Chondrocyte (in vitro differentiated cells): ENCODE measurements at regions not wholly inside any gene's neighbourhood (a gene's known extent, or its start where the extent isn't known, plus 50 kb on each side); places are given as distances from the start of the nearest gene placed in this dataset.

Source experiments
- DNase-seq: peaks from one replicate; pipeline ENCODE4 v3.0.0; 2021; ENCODE audit warnings: mixed read lengths, low spot score
- H3K27ac Mint-ChIP-seq: one replicate; pipeline ENCODE4 v1.8.0; 2021; ENCODE audit warnings: mild to moderate bottlenecking, moderate library complexity, mixed read lengths; ENCODE audit not compliant: unreplicated experiment
- H3K27me3 Mint-ChIP-seq: 2 replicates; pipeline ENCODE4 v1.8.0; 2021; ENCODE audit warnings: low read depth, mixed read lengths
- H3K36me3 Mint-ChIP-seq: 2 replicates; pipeline ENCODE4 v1.8.0; 2021; ENCODE audit warnings: low read depth, mixed read lengths
- H3K4me1 Mint-ChIP-seq: 2 replicates; pipeline ENCODE4 v1.8.0; 2021; ENCODE audit warnings: low read depth, mild to moderate bottlenecking, mixed read lengths
- H3K4me3 Mint-ChIP-seq: one replicate; pipeline ENCODE4 v1.8.0; 2021; ENCODE audit warnings: mild to moderate bottlenecking, moderate library complexity, mixed read lengths; ENCODE audit not compliant: unreplicated experiment
- H3K9me3 Mint-ChIP-seq: 2 replicates; pipeline ENCODE4 v1.8.0; 2021; ENCODE audit warnings: low read depth, mixed read lengths
- TF ChIP-seq, protein P1 (sequence below): fragments of 200-600 bp; sonication (generic); IDR thresholded peaks from 2 replicates; pipeline ENCODE4 v1.5.0; 2021; ENCODE audit warnings: antibody characterized with exemption, mild to moderate bottlenecking, moderate library complexity

DNA sequence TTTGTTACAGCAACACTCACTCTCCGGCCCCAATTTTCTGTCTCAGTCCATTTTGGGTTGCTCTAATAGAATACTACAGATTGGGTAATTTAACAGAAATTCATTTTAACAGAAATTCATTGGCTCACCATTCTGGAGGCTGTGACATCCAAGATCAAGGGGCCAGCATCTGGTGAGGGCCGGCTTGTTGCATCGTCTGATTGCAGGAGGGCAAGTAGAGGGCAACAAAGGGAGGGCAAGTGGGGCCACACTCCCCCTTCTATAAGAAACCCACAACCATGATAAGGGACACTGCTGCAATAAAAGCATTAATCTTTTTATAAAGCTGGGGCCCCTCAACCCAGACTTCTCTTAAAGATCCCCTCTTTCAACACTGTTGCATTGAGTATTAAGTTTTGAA lies 260.1 kb upstream of the TMPRSS15 start:
- Mint-ChIP-seq H3K9me3 (no peaks in the 10 kb centered on the region), H3K36me3 (no peaks in the 10 kb centered on the region), H3K4me3 (no peak overlapping the region), H3K27ac (no peak overlapping the region), H3K27me3 (no peaks in the 10 kb centered on the region), H3K4me1 (no peaks in the 10 kb centered on the region)
- TF ChIP-seq, protein P1, sequence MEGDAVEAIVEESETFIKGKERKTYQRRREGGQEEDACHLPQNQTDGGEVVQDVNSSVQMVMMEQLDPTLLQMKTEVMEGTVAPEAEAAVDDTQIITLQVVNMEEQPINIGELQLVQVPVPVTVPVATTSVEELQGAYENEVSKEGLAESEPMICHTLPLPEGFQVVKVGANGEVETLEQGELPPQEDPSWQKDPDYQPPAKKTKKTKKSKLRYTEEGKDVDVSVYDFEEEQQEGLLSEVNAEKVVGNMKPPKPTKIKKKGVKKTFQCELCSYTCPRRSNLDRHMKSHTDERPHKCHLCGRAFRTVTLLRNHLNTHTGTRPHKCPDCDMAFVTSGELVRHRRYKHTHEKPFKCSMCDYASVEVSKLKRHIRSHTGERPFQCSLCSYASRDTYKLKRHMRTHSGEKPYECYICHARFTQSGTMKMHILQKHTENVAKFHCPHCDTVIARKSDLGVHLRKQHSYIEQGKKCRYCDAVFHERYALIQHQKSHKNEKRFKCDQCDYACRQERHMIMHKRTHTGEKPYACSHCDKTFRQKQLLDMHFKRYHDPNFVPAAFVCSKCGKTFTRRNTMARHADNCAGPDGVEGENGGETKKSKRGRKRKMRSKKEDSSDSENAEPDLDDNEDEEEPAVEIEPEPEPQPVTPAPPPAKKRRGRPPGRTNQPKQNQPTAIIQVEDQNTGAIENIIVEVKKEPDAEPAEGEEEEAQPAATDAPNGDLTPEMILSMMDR = no peak
- DNase-seq = no peak

DNA sequence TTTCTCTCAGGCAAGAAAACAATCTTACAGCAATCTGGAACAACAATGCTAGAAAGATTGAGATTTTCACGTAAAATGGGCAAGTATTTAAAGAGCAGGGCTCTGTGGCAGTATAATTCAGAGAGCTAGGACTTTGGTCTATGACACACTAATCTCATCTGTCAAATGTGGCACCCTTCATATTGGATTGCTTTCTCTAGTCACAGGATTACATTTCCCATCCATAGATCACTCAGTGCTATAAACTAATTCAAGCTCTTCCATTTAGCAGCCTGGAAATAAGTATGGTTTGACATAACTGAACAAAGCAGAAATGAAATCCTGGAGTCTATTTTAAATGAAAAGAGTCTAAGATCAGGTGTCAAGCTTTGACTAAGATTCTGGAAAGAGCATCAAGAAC lies 263.1 kb upstream of the TMPRSS15 start:
- H3K9me3 Mint-ChIP-seq = peaks cover 15% of the 10 kb centered on the region
- no peak overlapping the region for H3K27ac Mint-ChIP-seq
- H3K4me3 Mint-ChIP-seq = no peak overlapping the region
- TF ChIP-seq, protein P1 = no peak
- no peaks in the 10 kb centered on the region for H3K27me3 Mint-ChIP-seq
- peaks cover 2% of the 10 kb centered on the region for H3K36me3 Mint-ChIP-seq
- H3K4me1 Mint-ChIP-seq = no peaks in the 10 kb centered on the region
- no peak for DNase-seq

DNA sequence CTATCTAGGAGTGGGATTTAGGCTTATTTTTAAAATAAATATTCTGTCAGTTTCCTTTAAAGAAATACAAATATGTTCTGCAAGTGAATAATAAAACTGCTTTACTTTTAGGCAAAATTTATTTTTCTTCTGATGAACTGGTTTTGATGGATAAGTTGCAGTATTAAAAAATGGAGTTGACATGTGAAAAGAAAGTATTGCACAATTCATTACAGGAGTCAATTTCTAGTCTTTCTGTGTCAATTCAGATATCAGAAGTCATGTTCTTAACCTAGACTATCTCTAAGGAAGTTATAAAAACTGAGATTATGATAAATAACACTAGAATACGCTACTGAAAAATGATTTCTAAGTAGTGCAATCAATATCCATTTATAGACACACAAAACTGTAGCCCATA lies 270.2 kb upstream of the TMPRSS15 start:
- H3K4me1 Mint-ChIP-seq = no peaks in the 10 kb centered on the region
- peaks cover 2% of the 10 kb centered on the region for H3K36me3 Mint-ChIP-seq
- TF ChIP-seq, protein P1 = no peak
- H3K9me3 Mint-ChIP-seq = peaks cover 18% of the 10 kb centered on the region
- no peak for DNase-seq
- H3K4me3 Mint-ChIP-seq = no peak overlapping the region
- no peak overlapping the region for H3K27ac Mint-ChIP-seq
- no peaks in the 10 kb centered on the region for H3K27me3 Mint-ChIP-seq

GRCh38 chr21:18677632-18678031 lies 274.0 kb upstream of the TMPRSS15 start:
- no peaks in the 10 kb centered on the region for H3K9me3 Mint-ChIP-seq
- no peaks in the 10 kb centered on the region for H3K36me3 Mint-ChIP-seq
- no peak for DNase-seq
- H3K4me1 Mint-ChIP-seq = peaks cover 8% of the 10 kb centered on the region
- no peaks in the 10 kb centered on the region for H3K27me3 Mint-ChIP-seq
- no peak overlapping the region for H3K4me3 Mint-ChIP-seq
- H3K27ac Mint-ChIP-seq = no peak overlapping the region
- TF ChIP-seq, protein P1 = no peak

GRCh38 chr21:18705971-18706370 lies 302.4 kb upstream of the TMPRSS15 start:
- TF ChIP-seq, protein P1 = no peak
- peaks cover 4% of the 10 kb centered on the region for H3K4me1 Mint-ChIP-seq
- H3K27ac Mint-ChIP-seq = no peak overlapping the region
- H3K4me3 Mint-ChIP-seq = no peak overlapping the region
- no peaks in the 10 kb centered on the region for H3K36me3 Mint-ChIP-seq
- H3K9me3 Mint-ChIP-seq = peaks cover 4% of the 10 kb centered on the region
- DNase-seq = no peak
- no peaks in the 10 kb centered on the region for H3K27me3 Mint-ChIP-seq
